ENCODE measurements at regions not wholly inside any gene's neighbourhood (a gene's known extent, or its start where the extent isn't known, plus 50 kb on each side); places are given as distances from the start of the nearest gene placed in this dataset.

DNA sequence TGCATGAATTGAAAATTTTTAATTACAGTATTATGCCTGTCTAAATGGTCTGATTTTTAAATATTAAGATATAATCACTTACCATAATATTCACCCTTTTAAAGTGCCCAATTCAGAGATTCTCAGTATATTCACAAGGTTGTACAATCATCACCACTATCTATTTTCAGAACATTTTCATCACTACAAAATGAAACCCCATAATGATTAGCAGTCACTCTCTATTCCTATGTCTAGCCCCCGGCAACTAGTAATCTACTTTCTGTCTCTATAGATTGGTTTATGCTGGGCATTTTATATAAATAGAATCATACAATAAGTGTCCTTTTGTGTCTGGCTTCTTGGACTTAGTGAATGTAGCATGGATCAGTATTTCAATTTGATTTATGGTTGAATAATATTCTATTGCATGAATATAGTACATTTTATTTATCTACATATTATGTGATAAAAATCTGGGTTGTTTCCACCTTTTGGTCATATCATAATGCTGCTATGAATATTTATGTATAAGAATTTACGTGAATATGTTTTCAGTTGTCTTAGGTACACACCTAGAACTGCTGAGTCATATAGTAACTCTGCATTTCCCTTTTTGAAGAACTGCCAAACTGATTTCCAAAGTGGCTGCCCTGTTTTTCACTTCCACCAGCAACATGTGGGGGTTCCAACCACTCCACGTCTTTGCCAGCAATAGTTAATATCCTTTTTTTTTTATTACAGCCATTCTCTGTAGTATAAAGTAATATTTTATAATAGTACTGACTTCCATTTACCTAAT lies 485.7 kb upstream of the ZNF385D start:
- no peak for DNase-seq

DNA sequence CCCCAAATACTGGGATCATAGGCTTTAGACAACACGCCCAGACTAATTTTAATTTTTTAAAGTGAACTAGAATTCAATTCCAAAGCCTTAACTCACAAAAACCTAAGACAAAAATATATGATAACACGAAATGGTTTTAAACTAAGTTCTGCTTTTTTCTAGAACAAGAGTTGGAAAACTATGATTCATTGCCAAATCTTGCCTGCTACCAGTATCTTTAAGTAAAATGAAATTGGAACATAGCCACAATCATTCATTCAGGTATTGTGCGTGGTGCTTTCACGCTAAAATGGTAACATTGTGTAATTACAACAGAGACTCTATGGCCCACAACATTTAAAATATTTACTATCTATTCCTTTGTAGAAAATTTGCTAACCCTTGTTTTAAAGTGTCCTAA lies 488.0 kb upstream of the ZNF385D start:
- no peak for DNase-seq

- DNase-seq: no peak
Observed at GRCh38 chr3:22241110-22241509, 490.1 kb upstream of the ZNF385D start.

- DNase-seq: no peak
Observed at GRCh38 chr3:22244761-22245521, 493.9 kb upstream of the ZNF385D start.

- DNase-seq: no peak
Observed at GRCh38 chr3:22245811-22246583, 495.0 kb upstream of the ZNF385D start.

GRCh38 chr3:22249658-22250057 lies 498.6 kb upstream of the ZNF385D start:
- DNase-seq: no peak

DNA sequence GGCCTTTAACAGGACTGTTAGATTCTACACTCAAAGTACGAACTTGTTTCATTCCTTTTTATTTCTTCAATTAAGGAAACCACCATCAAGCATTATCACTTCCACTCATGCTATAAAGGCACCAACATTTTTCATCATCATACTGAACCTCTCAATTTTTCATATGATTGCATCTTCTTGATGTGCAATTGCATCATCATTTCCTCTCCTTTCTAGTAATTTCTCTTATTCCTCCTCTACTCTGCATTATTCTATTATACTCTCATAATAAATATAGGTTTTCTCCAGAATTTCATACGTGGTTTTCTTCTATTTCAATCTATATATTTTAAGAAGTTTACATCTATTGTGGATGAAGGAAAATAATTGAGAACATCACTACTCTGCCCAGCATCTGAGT lies 506.2 kb upstream of the ZNF385D start:
- no peak for DNase-seq

DNA sequence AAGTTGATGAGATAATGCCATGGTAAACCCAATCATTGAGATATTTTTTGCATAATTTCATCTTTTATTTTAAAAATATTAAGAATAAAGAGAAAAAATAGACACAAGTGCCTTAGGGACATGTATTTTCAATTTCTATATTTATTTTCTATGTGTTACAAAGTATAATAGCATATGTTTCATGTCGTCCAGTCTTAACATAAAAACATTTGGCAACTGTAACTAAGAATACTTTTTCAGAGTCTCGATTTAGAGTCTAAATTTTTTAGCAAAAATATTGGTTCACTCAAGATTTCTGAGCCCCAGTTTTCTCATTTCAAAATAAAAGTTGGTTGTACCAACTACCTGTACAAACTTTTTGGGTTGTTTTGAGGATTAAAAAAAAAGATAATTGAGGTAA lies 511.4 kb upstream of the ZNF385D start:
- DNase-seq: no peak

DNA sequence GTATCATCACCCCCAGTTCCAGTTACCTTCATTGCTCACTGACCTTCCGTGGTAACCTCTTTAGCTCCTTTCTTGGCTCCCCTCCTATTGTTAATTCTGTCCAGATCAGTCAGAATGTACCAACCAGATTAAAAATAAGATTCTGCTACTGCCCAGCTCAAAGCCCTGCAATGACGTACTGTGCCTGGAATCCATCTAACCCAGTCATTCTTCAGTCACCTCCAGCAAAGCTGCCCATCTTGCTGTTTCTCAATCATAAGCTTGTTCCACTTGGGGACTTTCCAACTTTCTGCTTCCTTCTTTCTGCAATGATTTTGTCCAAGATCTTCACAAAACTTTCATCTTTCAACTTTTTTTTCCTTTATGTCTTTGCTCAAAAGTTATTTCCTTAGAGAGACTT lies 512.0 kb upstream of the ZNF385D start:
- no peak for DNase-seq

GRCh38 chr3:22265403-22265802 lies 514.4 kb upstream of the ZNF385D start:
- no peak for DNase-seq

DNA sequence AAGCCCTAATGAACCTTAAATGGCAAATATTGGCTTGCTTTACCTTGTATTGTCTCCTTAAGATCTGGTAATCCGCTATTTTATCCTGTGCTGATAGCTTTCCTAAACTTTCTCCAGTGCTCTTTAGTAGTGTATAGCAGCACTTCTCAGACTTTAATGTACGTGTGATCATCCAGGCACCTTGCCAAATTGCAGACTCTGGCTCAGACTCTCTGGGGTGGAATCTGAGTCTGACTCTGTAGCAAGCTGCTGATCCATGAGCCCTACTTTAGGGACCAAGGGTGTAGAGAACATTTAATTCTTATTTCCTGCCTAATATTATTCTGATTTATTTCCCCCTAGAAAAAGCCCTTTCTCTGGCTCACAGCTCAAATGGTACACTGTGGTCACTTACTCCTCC lies 518.8 kb upstream of the ZNF385D start:
- DNase-seq: no peak

GRCh38 chr3:22276351-22276750 lies 525.3 kb upstream of the ZNF385D start:
- no peak for DNase-seq

- no peak for DNase-seq
Observed at GRCh38 chr3:22284559-22284958, 533.5 kb upstream of the ZNF385D start.

GRCh38 chr3:22288756-22289155 lies 537.7 kb upstream of the ZNF385D start:
- no peak for DNase-seq

- no peak for DNase-seq
Observed at GRCh38 chr3:22292681-22293080, 541.7 kb upstream of the ZNF385D start.

- DNase-seq: no peak
Observed at GRCh38 chr3:22296601-22297000, 545.6 kb upstream of the ZNF385D start.

DNA sequence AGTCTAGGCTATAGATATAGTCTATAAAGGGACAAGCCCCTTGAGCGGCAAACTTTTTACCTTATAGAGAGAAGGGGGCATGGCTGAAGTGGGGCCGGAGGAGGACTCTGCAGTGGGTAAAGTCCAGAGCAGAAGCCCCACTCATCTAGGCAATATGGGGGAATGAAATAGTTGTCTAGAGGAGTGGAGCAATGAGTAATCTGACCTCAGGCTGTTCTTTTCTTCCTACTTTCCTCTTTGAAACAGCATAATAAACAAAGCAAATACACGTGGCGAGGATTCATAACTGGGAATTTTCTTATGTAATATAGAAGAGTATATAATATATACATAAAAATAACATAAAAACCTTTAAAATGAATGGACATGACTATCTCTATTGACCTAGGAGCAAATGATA lies 546.4 kb upstream of the ZNF385D start:
- DNase-seq: no peak

DNA sequence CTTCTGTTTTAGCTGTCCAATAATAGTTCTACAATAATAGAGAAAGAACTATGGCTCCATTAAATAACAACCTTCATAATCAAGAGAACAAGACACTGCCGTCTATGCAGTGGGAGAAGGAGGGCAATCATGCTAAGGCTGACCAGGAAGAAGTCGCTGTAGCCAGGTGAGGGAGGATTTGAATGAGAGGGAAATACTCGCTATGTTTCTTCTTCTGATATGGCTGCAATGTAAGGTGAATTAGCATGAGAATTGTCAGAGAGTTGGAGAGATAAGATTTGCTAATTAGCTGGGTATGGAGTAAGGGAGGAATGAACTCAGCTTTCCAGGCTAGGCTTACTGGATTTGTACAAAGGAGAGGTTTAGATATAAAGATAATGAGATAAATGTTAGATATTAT lies 555.4 kb upstream of the ZNF385D start:
- no peak for DNase-seq

DNA sequence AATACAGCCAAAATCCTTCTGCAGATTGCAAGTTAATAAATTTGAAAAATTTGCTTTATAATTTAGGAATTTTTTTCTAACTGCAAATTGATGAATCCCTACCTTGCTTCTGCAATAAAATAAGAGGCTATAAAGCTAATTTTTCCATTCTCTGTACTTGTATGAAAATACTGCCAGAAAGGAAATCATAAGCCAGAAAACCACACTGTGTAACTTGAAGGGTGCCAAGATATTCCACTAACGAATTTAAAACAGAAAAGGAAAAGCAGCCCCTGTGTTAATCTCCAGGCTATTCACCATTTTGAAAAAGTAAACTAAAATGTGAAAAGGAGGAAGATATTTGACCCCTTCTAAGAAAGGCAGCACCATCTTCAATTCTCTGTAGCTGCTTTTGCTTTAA lies 557.9 kb upstream of the ZNF385D start:
- DNase-seq: no peak

GRCh38 chr3:22315925-22316324 lies 564.9 kb upstream of the ZNF385D start:
- DNase-seq: no peak

- DNase-seq: no peak
Observed at GRCh38 chr3:22318325-22318724, 567.3 kb upstream of the ZNF385D start.

DNA sequence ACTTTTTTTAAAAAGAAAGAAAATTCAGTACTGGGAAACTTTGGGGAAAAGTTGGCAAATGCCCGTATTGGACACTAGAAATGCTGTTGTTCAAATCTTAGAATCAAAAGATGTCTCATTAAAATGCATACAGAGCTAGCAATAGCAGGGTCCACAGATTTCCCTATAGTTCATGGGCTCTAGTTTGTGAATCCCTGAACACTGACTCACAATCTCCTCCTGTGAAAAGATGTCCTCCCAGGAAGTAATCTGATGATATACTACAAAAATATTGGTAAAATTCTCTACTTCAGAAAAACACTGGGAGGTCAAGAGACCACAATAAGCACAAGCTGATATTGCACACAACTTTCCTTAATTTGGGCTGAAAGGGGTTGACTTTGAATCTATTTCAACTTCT lies 568.4 kb upstream of the ZNF385D start:
- DNase-seq: no peak

GRCh38 chr3:22322861-22323260 lies 571.9 kb upstream of the ZNF385D start:
- DNase-seq: no peak

DNA sequence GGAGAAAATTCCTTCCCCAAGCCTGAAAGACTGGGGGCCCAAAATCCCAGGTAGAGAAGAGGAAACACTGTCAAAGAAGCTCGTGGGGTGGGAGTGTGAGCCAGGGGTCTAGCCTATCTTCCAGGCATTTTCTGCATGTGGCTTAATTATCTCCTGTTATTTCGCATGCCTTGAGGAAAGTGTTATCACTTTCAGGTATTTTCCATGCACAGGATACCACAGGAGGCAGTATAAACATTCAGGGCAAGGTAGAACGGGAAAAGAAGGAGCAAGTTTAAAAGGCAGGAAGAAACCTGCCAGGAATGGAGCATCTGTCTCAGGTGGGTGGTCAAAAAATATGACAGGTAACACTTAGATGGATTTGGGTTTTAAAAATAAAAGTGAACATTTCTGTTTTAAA lies 575.3 kb upstream of the ZNF385D start:
- DNase-seq: no peak
